ENCODE measurements at regions not wholly inside any gene's neighbourhood (a gene's known extent, or its start where the extent isn't known, plus 50 kb on each side); places are given as distances from the start of the nearest gene placed in this dataset.

DNA sequence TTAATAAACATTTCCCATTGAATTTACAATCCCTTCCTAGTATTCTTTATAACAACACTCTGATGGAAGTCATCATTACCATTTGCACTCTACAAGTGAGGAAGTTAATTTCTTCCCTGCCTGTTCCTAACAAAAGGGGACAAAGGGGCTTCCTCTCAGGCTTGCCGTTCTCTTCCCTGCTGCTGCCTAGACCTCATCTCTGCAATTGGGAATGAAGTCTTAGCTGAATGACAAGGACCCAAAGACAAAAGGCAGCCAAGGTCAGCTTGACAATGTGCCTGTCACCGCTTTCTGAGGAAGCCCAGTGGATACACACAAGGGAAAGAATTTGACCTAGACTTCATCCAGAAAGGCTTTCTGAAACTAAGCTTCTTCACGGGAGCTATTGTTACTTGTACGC lies 416.4 kb downstream of the CMPK2 start:
- no peaks in the 10 kb centered on the region for H3K79me2 ChIP-seq (ENCODE audit: control insufficient read depth in 1 of 2, insufficient read depth in 2 of 2, low read length in 2 of 2)
- no peak overlapping the region for H3K56ac ChIP-seq (replicated peaks; ENCODE audit: insufficient read length, low read depth, low read length)
- no peak overlapping the region for H2BK12ac ChIP-seq (ENCODE audit: low read depth, low read length)
- no peaks in the 10 kb centered on the region for H3K23me2 ChIP-seq (ENCODE audit: low read depth, low read length)
- H3K23ac ChIP-seq (ENCODE audit: insufficient read length), result no peak overlapping the region
- TF ChIP-seq SRF (IDR thresholded peaks at IDR 0.05; ENCODE audit: low read depth, low read length) (no peak), KDM4A (IDR thresholded peaks at IDR 0.05; ENCODE audit: low read depth, low read length, severe bottlenecking) (no peak), SP1 (IDR thresholded peaks at IDR 0.05; ENCODE audit: low read depth, low read length) (no peak), BCL11A (IDR thresholded peaks at IDR 0.05; ENCODE audit: low read depth in 2 of 2, low read length in 2 of 2) (no peak)
- no peak overlapping the region for H2BK5ac ChIP-seq (ENCODE audit: low read depth, low read length)
- H4K20me1 ChIP-seq (replicated peaks in 1 of 2; ENCODE audit: control insufficient read depth in 1 of 2, insufficient read depth in 2 of 2, low read length in 2 of 2), result no peaks in the 10 kb centered on the region
- H3K36me3 ChIP-seq (ENCODE audit: control insufficient read depth in 2 of 4, insufficient read depth in 4 of 4, low read length in 3 of 4), result no peaks in the 10 kb centered on the region
- WGBS, 2 experiments (ENCODE audit: extremely low coverage in 1 of 2, insufficient coverage in 1 of 2, insufficient read length in 1 of 2, insufficient replicate concordance in 2 of 2, low coverage in 1 of 2, low lambda C conversion rate in 2 of 2, missing lambda C conversion rate in 1 of 2), result 87% methylated on average over 4 of the region's 4 CpGs; no CpG with 5 or more reads in 1 of the 2 experiments
- H4K8ac ChIP-seq (ENCODE audit: extremely low read depth, insufficient read depth, low read length), result no peak overlapping the region
- H3K4ac ChIP-seq (replicated peaks; ENCODE audit: insufficient read length, low read depth, low read length), result no peak overlapping the region
- H3K18ac ChIP-seq (ENCODE audit: extremely low read depth, low read length), result no peak overlapping the region
- H3K9me3 ChIP-seq (ENCODE audit: insufficient read depth in 2 of 2, low read depth in 1 of 2, low read length in 1 of 2), result no peaks in the 10 kb centered on the region
- no peak overlapping the region for H3K4me2 ChIP-seq (ENCODE audit: insufficient read depth in 1 of 2, low read depth in 2 of 2, low read length in 2 of 2)
- ChIA-PET POLR2A (ENCODE audit: partially characterized antibody) (no interaction called here), CTCF (ENCODE audit: partially characterized antibody) (interaction anchor here (0.7 to 1.3 kb wide), 5 partner anchors 11 to 422 kb away, joined by 3 read pairs; no protein-coding TSS in a partner anchor)
- no peak overlapping the region for H2BK20ac ChIP-seq (ENCODE audit: low read length)
- H2BK15ac ChIP-seq (ENCODE audit: low read length), result no peak overlapping the region
- no peak overlapping the region for H3K9ac ChIP-seq (replicated peaks in 1 of 4; ENCODE audit: extremely low read depth in 1 of 4, low read depth in 3 of 4, low read length in 3 of 4)
- H3K27me3 ChIP-seq (replicated peaks in 1 of 4; ENCODE audit: control insufficient read depth in 3 of 4, extremely low read depth in 1 of 4, insufficient read depth in 3 of 4, low read length in 3 of 4), result no peaks in the 10 kb centered on the region
- H3K4me3 ChIP-seq (ENCODE audit: extremely low read depth in 1 of 4, insufficient read depth in 2 of 4, low read depth in 3 of 4, low read length in 4 of 4), result no peak overlapping the region
- 0 out of 2 replicates have a peak overlapping the region, but pooled peaks have one; percentile 69 for H2AFZ ChIP-seq (ENCODE audit: low read length)
- no peak overlapping the region for H4K5ac ChIP-seq (ENCODE audit: insufficient read length, low read depth, low read length)
- no peak overlapping the region for H3K27ac ChIP-seq (ENCODE audit: low read depth, low read length)
- 0 out of 7 replicates have a peak, but pooled peaks cover 0 to 2% (median 0%) of the 10 kb centered on the region in 4 experiments for H3K4me1 ChIP-seq (replicated peaks in 1 of 4; ENCODE audit: control insufficient read depth in 3 of 4, insufficient read depth in 4 of 4, low read length in 3 of 4)
- DNase-seq (ENCODE audit: low read depth in 1 of 2, low spot score in 2 of 2) (no peak), FAIRE-seq (no peak)
- no peak overlapping the region for H4K91ac ChIP-seq (replicated peaks; ENCODE audit: insufficient read length, low read length)
- H2BK120ac ChIP-seq (replicated peaks; ENCODE audit: low read depth, low read length), result no peak overlapping the region
- H3K79me1 ChIP-seq (ENCODE audit: low read depth, low read length), result no peaks in the 10 kb centered on the region
- no peak overlapping the region for H2AK5ac ChIP-seq (ENCODE audit: low read depth, low read length)
- H3K14ac ChIP-seq (ENCODE audit: insufficient read length), result no peak overlapping the region

Data from H1 (cell line).